Endothelial cell (in vitro differentiated cells): ENCODE measurements at regions not wholly inside any gene's neighbourhood (a gene's known extent, or its start where the extent isn't known, plus 50 kb on each side); places are given as distances from the start of the nearest gene placed in this dataset.
"Not testable (repeated sequence)": the region's sequence is repeated elsewhere in the genome, so short reads cannot be mapped to it uniquely, and the experiment has no call there.

ENCODE experiments used
- DNase-seq: peaks from one replicate; pipeline ENCODE4 v3.0.0; 2021; ENCODE audit warnings: low spot score
- H3K27ac Mint-ChIP-seq: one replicate; pipeline ENCODE4 v1.8.0; 2021; ENCODE audit warnings: mixed read lengths, inconsistent platforms; ENCODE audit not compliant: unreplicated experiment
- H3K27me3 Mint-ChIP-seq: one replicate; pipeline ENCODE4 v1.8.0; 2021; ENCODE audit warnings: mild to moderate bottlenecking, moderate library complexity, mixed read lengths, inconsistent platforms; ENCODE audit not compliant: unreplicated experiment
- H3K36me3 Mint-ChIP-seq: one replicate; pipeline ENCODE4 v1.8.0; 2021; ENCODE audit warnings: mild to moderate bottlenecking, low read depth, mixed read lengths, inconsistent platforms; ENCODE audit not compliant: unreplicated experiment
- H3K4me1 Mint-ChIP-seq: one replicate; pipeline ENCODE4 v1.8.0; 2021; ENCODE audit warnings: mild to moderate bottlenecking, mixed read lengths, inconsistent platforms; ENCODE audit not compliant: unreplicated experiment
- H3K4me3 Mint-ChIP-seq: one replicate; pipeline ENCODE4 v1.8.0; 2021; ENCODE audit warnings: mild to moderate bottlenecking, mixed read lengths, inconsistent platforms; ENCODE audit not compliant: unreplicated experiment
- H3K9me3 Mint-ChIP-seq: one replicate; pipeline ENCODE4 v1.8.0; 2021; ENCODE audit warnings: mixed read lengths, inconsistent platforms; ENCODE audit not compliant: unreplicated experiment
- TF ChIP-seq, protein P1 (sequence below): fragments of 200-600 bp; sonication (generic); IDR thresholded peaks from one replicate; pipeline ENCODE4 v1.5.0; 2021; ENCODE audit warnings: antibody characterized with exemption; ENCODE audit not compliant: unreplicated experiment

DNA sequence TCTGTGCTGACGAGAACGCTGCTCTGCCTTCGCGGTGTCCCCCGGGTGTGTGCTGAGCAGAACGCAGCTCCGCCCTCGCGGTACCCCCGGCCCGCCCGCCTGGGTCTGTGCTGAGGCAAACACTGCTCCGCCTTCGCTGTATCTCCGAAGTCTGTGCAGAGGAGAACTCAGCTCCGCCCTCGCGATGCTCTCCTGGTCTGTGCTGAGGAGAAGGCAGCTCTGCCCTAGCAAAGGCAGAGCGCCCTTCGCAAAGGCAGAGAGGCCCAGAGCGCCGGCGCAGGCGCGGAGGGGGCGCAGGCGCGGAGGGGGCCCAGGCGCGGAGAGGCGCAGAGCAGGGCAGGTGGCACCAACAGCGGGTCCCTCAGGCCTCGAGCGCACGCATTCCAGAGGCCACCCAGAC, 1503.6 kb downstream of the FOXD4L5 start:
- DNase-seq, H3K27me3 Mint-ChIP-seq, H3K36me3 Mint-ChIP-seq, H3K27ac Mint-ChIP-seq, H3K4me1 Mint-ChIP-seq, H3K4me3 Mint-ChIP-seq, H3K9me3 Mint-ChIP-seq: not testable (repeated sequence)

DNA sequence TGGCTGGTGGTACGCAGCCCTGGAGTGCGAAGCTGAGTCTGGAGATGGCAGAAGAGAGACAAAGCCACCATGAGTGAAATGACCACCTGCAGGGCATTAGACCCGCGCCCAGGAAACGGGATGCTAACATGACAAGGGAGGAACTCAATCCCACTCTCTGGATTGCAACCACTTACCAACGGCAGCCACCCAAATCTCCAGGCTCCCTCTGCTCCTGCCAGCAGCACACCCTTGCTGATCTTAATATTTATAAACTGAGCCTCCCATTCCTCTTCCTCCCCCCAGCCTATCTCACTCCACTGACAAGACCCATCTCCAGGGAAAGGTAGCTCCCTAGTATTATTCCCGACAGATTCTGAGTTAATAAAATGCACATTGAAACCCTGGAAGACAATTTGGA, 1508.8 kb downstream of the FOXD4L5 start:
- not testable (repeated sequence) for DNase-seq, H3K4me3 Mint-ChIP-seq, H3K36me3 Mint-ChIP-seq, H3K4me1 Mint-ChIP-seq, H3K27me3 Mint-ChIP-seq, H3K27ac Mint-ChIP-seq, H3K9me3 Mint-ChIP-seq

DNA sequence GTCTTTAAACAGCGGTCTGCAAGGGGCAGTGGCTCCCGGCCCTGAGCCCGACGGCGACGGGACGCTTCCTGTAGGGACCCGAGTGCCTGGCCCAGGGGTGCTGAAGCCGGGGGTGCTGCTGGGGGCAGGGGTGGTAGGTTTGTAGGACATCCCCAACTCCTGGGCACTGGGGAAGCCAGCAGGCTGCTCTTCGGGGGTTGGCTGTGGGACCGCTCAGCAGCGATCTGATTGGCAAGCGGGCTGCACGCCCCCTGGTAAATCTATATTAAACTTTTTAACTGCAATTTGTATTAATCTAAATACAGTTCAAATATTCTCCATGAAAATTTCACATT, 1510.0 kb downstream of the FOXD4L5 start:
- H3K4me3 Mint-ChIP-seq, H3K4me1 Mint-ChIP-seq, H3K9me3 Mint-ChIP-seq, DNase-seq, H3K27ac Mint-ChIP-seq, H3K27me3 Mint-ChIP-seq, H3K36me3 Mint-ChIP-seq: not testable (repeated sequence)

DNA sequence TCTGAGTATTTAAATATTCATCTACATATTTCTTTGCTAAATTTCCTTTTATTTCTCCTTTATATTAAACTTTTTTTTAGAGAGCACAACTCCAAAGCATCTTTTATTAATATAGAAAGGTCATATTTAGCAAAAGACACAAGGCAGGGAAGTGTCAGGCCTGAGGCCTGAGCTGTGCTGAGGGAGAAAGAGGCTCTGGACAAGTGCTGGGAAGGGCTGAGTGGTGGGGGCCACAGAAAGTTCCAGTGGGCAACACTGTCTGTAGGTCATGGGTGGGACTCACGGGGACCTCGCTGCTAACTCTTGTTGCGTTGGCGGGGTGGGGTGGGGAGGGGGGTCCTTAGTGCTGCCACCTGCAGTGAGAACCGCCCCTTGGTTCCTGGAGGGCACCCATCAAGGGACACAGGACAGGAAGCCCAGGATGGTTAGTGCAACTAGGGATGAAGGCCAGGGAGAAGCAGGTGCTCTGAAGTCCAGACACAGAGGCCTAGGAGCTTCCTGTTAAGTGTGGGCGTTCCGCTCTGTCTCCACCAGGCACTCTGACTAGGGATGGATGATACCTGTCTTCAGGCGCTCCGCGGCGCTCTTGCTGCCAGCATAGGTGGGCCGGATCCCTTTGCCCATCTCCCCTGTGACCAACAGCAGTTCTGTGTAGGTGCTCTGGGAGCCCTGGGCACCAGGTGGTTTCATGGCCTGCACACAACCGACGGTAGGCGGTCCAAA, 1510.5 kb downstream of the FOXD4L5 start:
- H3K27ac Mint-ChIP-seq, H3K36me3 Mint-ChIP-seq, H3K4me1 Mint-ChIP-seq, H3K9me3 Mint-ChIP-seq, H3K4me3 Mint-ChIP-seq, H3K27me3 Mint-ChIP-seq, DNase-seq: not testable (repeated sequence)

DNA sequence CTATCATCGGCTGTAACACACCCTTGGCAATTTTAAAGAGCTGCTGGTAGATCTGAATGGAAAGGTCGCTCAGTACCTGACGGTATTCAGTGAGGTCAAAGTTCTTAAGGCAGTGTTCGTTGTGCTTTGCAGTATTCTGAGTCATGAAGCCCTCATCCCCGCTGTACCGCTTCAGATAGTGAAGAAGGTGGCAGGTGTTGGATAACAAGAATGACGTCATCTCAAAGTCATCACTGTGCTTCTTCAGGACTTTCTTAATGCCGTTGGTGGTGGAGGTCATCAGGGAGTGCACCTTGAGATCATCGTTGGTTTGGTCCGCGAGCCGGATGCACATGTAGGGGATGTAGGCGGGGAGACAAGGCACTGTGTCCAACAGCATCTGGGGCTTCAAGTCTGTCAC, 1522.8 kb downstream of the FOXD4L5 start:
- H3K27me3 Mint-ChIP-seq, H3K27ac Mint-ChIP-seq, H3K9me3 Mint-ChIP-seq, H3K36me3 Mint-ChIP-seq, H3K4me3 Mint-ChIP-seq, DNase-seq, H3K4me1 Mint-ChIP-seq: not testable (repeated sequence)

GRCh38 chr9:63729021-63729420, 1556.0 kb downstream of the FOXD4L5 start:
- not testable (repeated sequence) for DNase-seq, H3K9me3 Mint-ChIP-seq, H3K36me3 Mint-ChIP-seq, H3K27ac Mint-ChIP-seq, H3K27me3 Mint-ChIP-seq, H3K4me3 Mint-ChIP-seq, H3K4me1 Mint-ChIP-seq

DNA sequence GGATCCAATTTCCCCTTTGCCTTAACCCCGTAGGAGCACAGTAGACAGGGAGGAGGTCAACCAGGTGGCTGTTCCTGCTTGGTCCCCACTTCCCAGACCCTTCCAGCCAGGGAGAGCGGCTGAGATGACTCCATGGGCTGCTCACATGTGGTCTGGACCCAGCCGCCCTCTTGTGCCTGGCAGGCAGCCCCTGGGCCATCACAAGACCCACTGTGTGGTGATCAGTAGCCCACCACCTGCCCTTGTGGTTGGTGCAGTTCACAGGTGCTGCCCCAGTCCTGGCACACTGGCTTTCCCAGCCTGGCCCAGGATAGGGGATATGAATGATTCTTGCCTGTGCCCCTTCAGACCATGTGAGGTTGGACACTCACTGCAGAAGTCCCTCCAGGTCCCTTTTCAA, 1556.7 kb downstream of the FOXD4L5 start:
- Mint-ChIP-seq H3K9me3 (peaks cover 4% of the 10 kb centered on the region), H3K4me3 (no peak overlapping the region), H3K4me1 (no peaks in the 10 kb centered on the region), H3K36me3 (no peaks in the 10 kb centered on the region), H3K27ac (no peak overlapping the region), H3K27me3 (no peaks in the 10 kb centered on the region)
- TF ChIP-seq, protein P1, sequence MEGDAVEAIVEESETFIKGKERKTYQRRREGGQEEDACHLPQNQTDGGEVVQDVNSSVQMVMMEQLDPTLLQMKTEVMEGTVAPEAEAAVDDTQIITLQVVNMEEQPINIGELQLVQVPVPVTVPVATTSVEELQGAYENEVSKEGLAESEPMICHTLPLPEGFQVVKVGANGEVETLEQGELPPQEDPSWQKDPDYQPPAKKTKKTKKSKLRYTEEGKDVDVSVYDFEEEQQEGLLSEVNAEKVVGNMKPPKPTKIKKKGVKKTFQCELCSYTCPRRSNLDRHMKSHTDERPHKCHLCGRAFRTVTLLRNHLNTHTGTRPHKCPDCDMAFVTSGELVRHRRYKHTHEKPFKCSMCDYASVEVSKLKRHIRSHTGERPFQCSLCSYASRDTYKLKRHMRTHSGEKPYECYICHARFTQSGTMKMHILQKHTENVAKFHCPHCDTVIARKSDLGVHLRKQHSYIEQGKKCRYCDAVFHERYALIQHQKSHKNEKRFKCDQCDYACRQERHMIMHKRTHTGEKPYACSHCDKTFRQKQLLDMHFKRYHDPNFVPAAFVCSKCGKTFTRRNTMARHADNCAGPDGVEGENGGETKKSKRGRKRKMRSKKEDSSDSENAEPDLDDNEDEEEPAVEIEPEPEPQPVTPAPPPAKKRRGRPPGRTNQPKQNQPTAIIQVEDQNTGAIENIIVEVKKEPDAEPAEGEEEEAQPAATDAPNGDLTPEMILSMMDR: no peak
- DNase-seq: no peak

DNA sequence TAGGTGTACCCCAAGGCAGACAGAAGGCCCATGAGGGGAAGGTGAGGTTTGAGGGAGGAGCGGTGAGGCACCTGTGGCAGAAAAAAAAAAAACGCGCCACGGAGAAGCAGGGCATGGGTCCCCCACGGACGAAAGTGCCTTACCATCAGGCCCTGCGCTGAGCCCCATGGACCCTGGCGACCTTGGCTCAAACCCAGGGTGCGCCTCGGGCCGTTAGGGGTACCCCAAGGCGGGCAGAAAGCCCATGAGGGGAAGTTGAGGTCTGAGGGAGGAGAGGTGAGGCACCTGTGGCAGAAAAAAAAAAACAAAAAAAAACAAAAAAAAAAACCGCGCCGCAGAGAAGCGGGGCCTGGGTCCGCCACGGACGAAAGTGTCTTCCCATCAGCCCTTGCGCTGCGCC, 1576.7 kb downstream of the FOXD4L5 start:
- H3K4me1 Mint-ChIP-seq, H3K4me3 Mint-ChIP-seq, H3K27ac Mint-ChIP-seq, DNase-seq, H3K9me3 Mint-ChIP-seq, H3K27me3 Mint-ChIP-seq, H3K36me3 Mint-ChIP-seq: not testable (repeated sequence)

- H3K4me1 Mint-ChIP-seq, H3K4me3 Mint-ChIP-seq, DNase-seq, H3K27me3 Mint-ChIP-seq, H3K36me3 Mint-ChIP-seq, H3K27ac Mint-ChIP-seq: not testable (repeated sequence)
- peaks cover 15% of the 10 kb centered on the region for H3K9me3 Mint-ChIP-seq
These were observed 1580.6 kb downstream of the FOXD4L5 start for GRCh38 chr9:63704456-63704855.

DNA sequence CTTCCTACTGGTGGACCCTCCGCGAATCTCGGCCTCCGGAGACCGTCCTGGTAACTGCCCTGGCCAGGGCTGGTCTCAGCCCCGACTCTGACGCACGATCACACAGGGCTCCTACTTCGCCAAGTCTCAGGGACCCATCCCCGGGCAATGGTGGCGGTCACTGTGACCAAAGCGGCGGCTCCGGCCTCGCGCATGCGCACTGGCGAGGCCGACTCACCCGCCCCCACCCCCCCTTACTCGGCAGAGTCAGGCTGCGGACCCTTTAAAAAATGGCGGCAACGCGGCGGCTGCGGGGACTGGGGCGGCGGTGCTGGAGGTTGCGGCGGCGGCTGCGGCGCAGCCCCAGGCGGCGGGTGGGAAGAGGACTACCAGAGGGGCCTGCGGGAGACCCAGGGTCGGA, 1581.3 kb downstream of the FOXD4L5 start:
- H3K9me3 Mint-ChIP-seq: peaks cover 15% of the 10 kb centered on the region
- not testable (repeated sequence) for DNase-seq, H3K27ac Mint-ChIP-seq, H3K4me1 Mint-ChIP-seq, H3K27me3 Mint-ChIP-seq, H3K36me3 Mint-ChIP-seq, H3K4me3 Mint-ChIP-seq

GRCh38 chr9:63703138-63703665, 1581.8 kb downstream of the FOXD4L5 start:
- H3K36me3 Mint-ChIP-seq, DNase-seq, H3K4me3 Mint-ChIP-seq, H3K27ac Mint-ChIP-seq, H3K27me3 Mint-ChIP-seq, H3K4me1 Mint-ChIP-seq: not testable (repeated sequence)
- peaks cover 15% of the 10 kb centered on the region for H3K9me3 Mint-ChIP-seq
